H1 (cell line): ENCODE measurements at regions not wholly inside any gene's neighbourhood (a gene's known extent, or its start where the extent isn't known, plus 50 kb on each side); places are given as distances from the start of the nearest gene placed in this dataset.

Source experiments
- CTCF ChIA-PET: fragments of 300-600 bp; sonication (Branson Sonifier 250); formaldehyde crosslinking; loops from one replicate; lab custom pipeline; 2021; ENCODE audit not compliant: partially characterized antibody; lab: Charles Lee
- POLR2A ChIA-PET: fragments of 300-600 bp; sonication (Branson Sonifier 250); formaldehyde crosslinking; loops from one replicate; lab custom pipeline; 2021; ENCODE audit warnings: inconsistent platforms; ENCODE audit not compliant: partially characterized antibody; lab: Charles Lee
- DNase-seq, 2 experiments: peaks; one replicate each; pipeline versions ENCODE4 v3.0.0 to v3.0.0-alpha.2; 2010 to 2022; ENCODE audit warnings: low spot score in 2 of 2, low read depth in 1 of 2, mixed read lengths in 1 of 2
- FAIRE-seq: peaks from 2 replicates; lab custom pipeline; 2011; peaks lifted over from hg19 to GRCh38; lab: Jason Lieb, UNC
- H2AFZ ChIP-seq: 2 replicates; pipeline ENCODE4 v1.8.1; 2012; ENCODE audit warnings: low read length, inconsistent platforms
- H2AK5ac ChIP-seq: 2 replicates; pipeline ENCODE4 v1.6.1; 2013; ENCODE audit warnings: low read depth, low read length
- H2BK120ac ChIP-seq: replicated peaks from 2 replicates; pipeline ENCODE3; 2013; ENCODE audit warnings: low read depth, low read length, inconsistent platforms
- H2BK12ac ChIP-seq: 2 replicates; pipeline ENCODE4 v1.6.1; 2013; ENCODE audit warnings: low read depth, low read length
- H2BK15ac ChIP-seq: 2 replicates; pipeline ENCODE4 v1.6.1; 2013; ENCODE audit warnings: low read length
- H2BK20ac ChIP-seq: 2 replicates; pipeline ENCODE4 v1.6.1; 2013; ENCODE audit warnings: low read length
- H2BK5ac ChIP-seq: 2 replicates; pipeline ENCODE4 v1.6.1; 2013; ENCODE audit warnings: low read depth, low read length
- H3K14ac ChIP-seq: 2 replicates; pipeline ENCODE4 v1.6.1; 2013; ENCODE audit warnings: inconsistent platforms; ENCODE audit not compliant: insufficient read length
- H3K18ac ChIP-seq: 2 replicates; pipeline ENCODE4 v1.6.1; 2013; ENCODE audit warnings: low read length; ENCODE audit errors: extremely low read depth
- H3K23ac ChIP-seq: 2 replicates; pipeline ENCODE4 v1.6.1; 2013; ENCODE audit warnings: inconsistent platforms; ENCODE audit not compliant: insufficient read length
- H3K23me2 ChIP-seq: 2 replicates; pipeline ENCODE4 v1.6.1; 2013; ENCODE audit warnings: low read depth, low read length
- H3K27ac ChIP-seq: 2 replicates; pipeline ENCODE4 v1.6.1; 2011; ENCODE audit warnings: low read depth, low read length, inconsistent platforms
- H3K27me3 ChIP-seq, 4 experiments: replicated peaks in 1 of 4; 1 replicate in 1 of 4; 2 replicates in 3 of 4; pipeline versions ENCODE4 v1.6.1 to v1.8.1; 2011 to 2013; ENCODE audit warnings: low read length in 3 of 4, mild to moderate bottlenecking in 3 of 4, inconsistent platforms in 2 of 4, mixed read lengths in 2 of 4, moderate library complexity in 1 of 4; ENCODE audit not compliant: control insufficient read depth in 3 of 4, insufficient read depth in 3 of 4; ENCODE audit errors: extremely low read depth in 1 of 4
- H3K36me3 ChIP-seq, 4 experiments: 2 replicates each; pipeline versions ENCODE4 v1.6.1 to v1.8.1; 2011 to 2013; ENCODE audit warnings: mild to moderate bottlenecking in 4 of 4, low read length in 3 of 4, moderate library complexity in 2 of 4, control low read depth in 1 of 4, inconsistent platforms in 1 of 4; ENCODE audit not compliant: insufficient read depth in 4 of 4, control insufficient read depth in 2 of 4
- H3K4ac ChIP-seq: replicated peaks from 2 replicates; pipeline ENCODE3; 2013; ENCODE audit warnings: low read length, low read depth, mixed read lengths, inconsistent platforms; ENCODE audit not compliant: insufficient read length
- H3K4me1 ChIP-seq, 4 experiments: replicated peaks in 1 of 4; 1 replicate in 1 of 4; 2 replicates in 3 of 4; pipeline versions ENCODE4 v1.6.1 to v1.8.1; 2011 to 2013; ENCODE audit warnings: low read length in 3 of 4, inconsistent platforms in 2 of 4, mixed read lengths in 1 of 4; ENCODE audit not compliant: insufficient read depth in 4 of 4, control insufficient read depth in 3 of 4
- H3K4me2 ChIP-seq, 2 experiments: 2 replicates each; pipeline versions ENCODE4 v1.6.1 to v1.8.1; 2011 to 2013; ENCODE audit warnings: low read depth in 2 of 2, low read length in 2 of 2, control low read depth in 1 of 2, inconsistent platforms in 1 of 2, mild to moderate bottlenecking in 1 of 2; ENCODE audit not compliant: insufficient read depth in 1 of 2
- H3K4me3 ChIP-seq, 4 experiments: fragments of 200-600, 300-600 bp in 1 of 4; sonication (generic), shearing (Covaris generic), sonication (Bioruptor Twin) in 1 of 4; 2 replicates each; pipeline versions ENCODE4 v1.5.1 to v1.8.1; 2011 to 2016; ENCODE audit warnings: low read length in 4 of 4, low read depth in 3 of 4, control low read depth in 2 of 4, inconsistent platforms in 2 of 4, mild to moderate bottlenecking in 2 of 4, mixed read lengths in 1 of 4, moderate library complexity in 1 of 4; ENCODE audit not compliant: insufficient read depth in 2 of 4; ENCODE audit errors: extremely low read depth in 1 of 4
- H3K56ac ChIP-seq: replicated peaks from 2 replicates; pipeline ENCODE3; 2013; ENCODE audit warnings: low read depth, mild to moderate bottlenecking, mixed read lengths, low read length, inconsistent platforms; ENCODE audit not compliant: insufficient read length
- H3K79me1 ChIP-seq: 2 replicates; pipeline ENCODE4 v1.6.1; 2013; ENCODE audit warnings: low read depth, low read length, control low read depth
- H3K79me2 ChIP-seq, 2 experiments: 2 replicates each; pipeline versions ENCODE4 v1.6.1 to v1.8.1; 2012 to 2013; ENCODE audit warnings: low read length in 2 of 2, mild to moderate bottlenecking in 2 of 2, inconsistent platforms in 1 of 2; ENCODE audit not compliant: insufficient read depth in 2 of 2, control insufficient read depth in 1 of 2
- H3K9ac ChIP-seq, 4 experiments: replicated peaks in 1 of 4; 1 replicate in 1 of 4; 2 replicates in 3 of 4; pipeline versions ENCODE4 v1.6.1 to v1.8.1; 2011 to 2013; ENCODE audit warnings: low read depth in 3 of 4, low read length in 3 of 4, control low read depth in 2 of 4, mild to moderate bottlenecking in 2 of 4, moderate library complexity in 2 of 4, inconsistent platforms in 1 of 4; ENCODE audit errors: extremely low read depth in 1 of 4
- H3K9me3 ChIP-seq, 2 experiments: 2 replicates each; pipeline versions ENCODE4 v1.6.1 to v1.8.1; 2012 to 2013; ENCODE audit warnings: mild to moderate bottlenecking in 2 of 2, moderate library complexity in 2 of 2, control low read depth in 1 of 2, inconsistent platforms in 1 of 2, low read depth in 1 of 2, low read length in 1 of 2, mixed read lengths in 1 of 2; ENCODE audit not compliant: insufficient read depth in 2 of 2
- H4K20me1 ChIP-seq, 2 experiments: replicated peaks in 1 of 2; 2 replicates each; pipeline versions ENCODE3 to v1.8.1; 2011 to 2013; ENCODE audit warnings: inconsistent platforms in 2 of 2, low read length in 2 of 2, mild to moderate bottlenecking in 1 of 2; ENCODE audit not compliant: insufficient read depth in 2 of 2, control insufficient read depth in 1 of 2
- H4K5ac ChIP-seq: 2 replicates; pipeline ENCODE4 v1.6.1; 2013; ENCODE audit warnings: low read length, low read depth, mixed read lengths, inconsistent platforms; ENCODE audit not compliant: insufficient read length
- H4K8ac ChIP-seq: 2 replicates; pipeline ENCODE4 v1.8.0; 2013; ENCODE audit warnings: mild to moderate bottlenecking, moderate library complexity, low read length, inconsistent platforms; ENCODE audit not compliant: insufficient read depth; ENCODE audit errors: extremely low read depth
- H4K91ac ChIP-seq: replicated peaks from 2 replicates; pipeline ENCODE3; 2013; ENCODE audit warnings: low read length, mixed read lengths, inconsistent platforms; ENCODE audit not compliant: insufficient read length
- CBX8 ChIP-seq: fragments of 300-800, 300-1000 bp; sonication (generic); IDR thresholded peaks from 2 replicates; pipeline ENCODE4 v1.7.1; 2016; ENCODE audit warnings: low read depth, low read length, borderline replicate concordance
- HDAC6 ChIP-seq: IDR thresholded peaks from one replicate; pipeline ENCODE4 v1.7.1; 2012; ENCODE audit warnings: low read depth, mild to moderate bottlenecking, inconsistent platforms, low read length, moderate library complexity
- POU5F1 ChIP-seq: IDR thresholded peaks from 2 replicates; pipeline ENCODE4 v1.6.1; 2011; ENCODE audit warnings: low read depth, mild to moderate bottlenecking, low read length, moderate library complexity
- SP1 ChIP-seq: IDR thresholded peaks from 2 replicates; pipeline ENCODE4 v1.6.1; 2011; ENCODE audit warnings: low read depth, low read length
- TAF7 ChIP-seq: optimal IDR thresholded peaks from 2 replicates; pipeline ENCODE3; 2011; ENCODE audit warnings: low read depth, mild to moderate bottlenecking, inconsistent platforms, low read length, moderate library complexity, borderline replicate concordance
- TCF12 ChIP-seq: IDR thresholded peaks from 2 replicates; pipeline ENCODE4 v1.6.1; 2011; ENCODE audit warnings: low read depth, mild to moderate bottlenecking, low read length
- WGBS, 2 experiments: shearing (Covaris generic) in 1 of 2; methylation state at CpG; one replicate each; pipeline versions ENCODE4 v1.1.6 to v1.1.7; 2013 to 2015; ENCODE audit warnings: low lambda C conversion rate in 2 of 2, mixed read lengths in 2 of 2, inconsistent platforms in 1 of 2, low coverage in 1 of 2, missing lambda C conversion rate in 1 of 2; ENCODE audit not compliant: insufficient replicate concordance in 2 of 2, insufficient coverage in 1 of 2, insufficient read length in 1 of 2; ENCODE audit errors: extremely low coverage in 1 of 2, missing lambda C conversion rate in 1 of 2; 5-methylcytosine and 5-hydroxymethylcytosine counted together

DNA sequence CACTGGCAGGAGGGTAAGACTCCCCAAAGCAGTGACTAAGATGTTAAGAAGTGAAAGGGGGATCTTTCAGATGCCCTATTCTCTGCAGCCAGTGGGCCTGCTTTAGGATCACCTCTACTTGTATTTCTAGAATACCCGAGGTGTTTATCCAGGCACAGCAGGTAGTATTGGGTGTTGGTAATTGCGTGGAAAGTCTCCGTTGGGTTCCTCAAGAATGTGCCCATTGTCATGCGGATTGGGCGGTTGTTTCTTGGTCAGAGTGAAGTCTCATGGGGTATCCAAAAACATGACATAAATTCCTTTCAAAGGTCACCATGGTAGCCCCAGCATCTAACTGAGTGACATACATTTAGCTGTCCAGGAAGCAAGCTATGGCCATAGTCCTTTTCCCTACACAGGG, 308.8 kb downstream of the RPIA start:
- CTCF ChIA-PET = no interaction called here
- FAIRE-seq = no peak
- POLR2A ChIA-PET = no interaction called here

More for the DNA sequence above, 308.8 kb downstream of the RPIA start:
- no peaks in the 10 kb centered on the region for H3K36me3 ChIP-seq
- no peaks in the 10 kb centered on the region for H3K79me2 ChIP-seq
- no peak overlapping the region for H2AK5ac ChIP-seq
- DNase-seq = no peak
- no peak overlapping the region for H2BK120ac ChIP-seq
- H4K20me1 ChIP-seq = no peaks in the 10 kb centered on the region
- peak overlapping the region in 1 of 2 experiments; percentile 23; a peak in 1 of 4 replicates for H3K4me2 ChIP-seq
- H4K8ac ChIP-seq = no peak overlapping the region
- H4K5ac ChIP-seq = no peak overlapping the region
- H3K23me2 ChIP-seq = no peaks in the 10 kb centered on the region
- H3K9me3 ChIP-seq = no peaks in the 10 kb centered on the region; a peak in 1 of 4 replicates
- no peak overlapping the region for H2BK5ac ChIP-seq
- no peak overlapping the region for H2BK15ac ChIP-seq
- H3K9ac ChIP-seq = no peak overlapping the region
- peaks cover 0 to 4% (median under 1%) of the 10 kb centered on the region in 4 experiments; a peak in 4 of 7 replicates for H3K27me3 ChIP-seq
- no peak overlapping the region for H3K23ac ChIP-seq
- H3K18ac ChIP-seq = no peak overlapping the region
- H2BK20ac ChIP-seq = no peak overlapping the region
- H2AFZ ChIP-seq = no peak overlapping the region
- 56% methylated on average over 5 of the region's 5 CpGs; no CpG with 5 or more reads in 1 of the 2 experiments for WGBS, 2 experiments
- no peak for TF ChIP-seq TCF12
- no peak for TF ChIP-seq HDAC6
- TF ChIP-seq TAF7 = no peak
- peak; percentile 42; the same call in 1 of the 2 replicates for TF ChIP-seq SP1
- TF ChIP-seq POU5F1 = peak; percentile 79
- no peak for TF ChIP-seq CBX8
- H3K79me1 ChIP-seq = no peaks in the 10 kb centered on the region
- peaks cover 0 to 3% (median 0%) of the 10 kb centered on the region in 4 experiments; a peak in 2 of 7 replicates for H3K4me1 ChIP-seq
- no peak overlapping the region for H3K27ac ChIP-seq
- H4K91ac ChIP-seq = no peak overlapping the region
- no peak overlapping the region for H3K4me3 ChIP-seq
- no peak overlapping the region for H2BK12ac ChIP-seq
- H3K4ac ChIP-seq = no peak overlapping the region
- H3K14ac ChIP-seq = no peak overlapping the region
- H3K56ac ChIP-seq = no peak overlapping the region
